ENCODE measurements at regions not wholly inside any gene's neighbourhood (a gene's known extent, or its start where the extent isn't known, plus 50 kb on each side); places are given as distances from the start of the nearest gene placed in this dataset.
"Not testable (repeated sequence)": the region's sequence is repeated elsewhere in the genome, so short reads cannot be mapped to it uniquely, and the experiment has no call there.

DNA sequence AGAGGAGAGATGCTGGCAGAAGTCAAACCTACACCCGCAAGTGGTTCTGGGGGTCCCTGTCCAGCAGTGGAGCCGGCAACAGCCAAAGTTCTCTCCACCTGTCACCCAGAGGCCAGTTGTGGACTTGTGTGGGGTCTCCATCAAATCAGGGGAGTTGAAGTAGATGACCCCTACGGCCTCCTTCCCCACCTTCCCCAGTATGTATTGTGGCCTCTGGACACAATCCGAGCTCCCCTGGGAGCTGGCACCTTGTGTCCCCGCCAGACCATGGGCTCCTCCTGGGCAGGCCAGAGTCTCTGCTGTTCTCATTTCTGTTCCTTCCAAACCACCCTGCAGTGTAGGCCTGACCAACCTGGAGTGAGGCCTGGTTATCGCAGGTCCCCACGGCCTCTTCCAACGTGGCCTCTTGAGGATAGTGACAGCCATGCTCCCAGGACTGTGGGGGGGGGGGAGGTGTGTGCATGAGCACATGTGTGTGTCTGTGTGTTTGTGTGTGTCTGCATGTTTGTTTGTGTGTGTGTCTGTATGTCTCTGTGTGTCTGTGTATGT is 246.4 kb downstream of the MATN1 start:
- DNase-seq: no peak

DNA sequence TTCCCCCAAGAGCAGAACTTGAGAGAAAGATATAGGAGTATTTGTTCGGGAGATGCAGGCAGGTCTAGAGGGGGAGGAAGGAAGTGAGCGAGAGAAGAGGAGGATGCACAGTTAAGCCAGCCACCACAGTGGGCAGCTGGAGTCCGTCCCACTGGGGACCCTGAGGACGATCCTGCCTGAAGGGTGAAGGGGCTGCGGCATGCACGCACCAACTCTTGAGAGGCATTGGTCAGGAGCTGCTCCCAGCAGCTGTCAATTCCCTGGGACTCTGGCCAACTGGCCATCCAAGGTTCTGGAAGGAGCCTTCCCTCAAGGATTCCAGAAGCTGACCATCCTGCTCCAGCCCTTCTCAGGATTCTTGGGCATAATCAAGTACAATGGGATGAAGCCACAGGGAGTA is 246.9 kb downstream of the MATN1 start:
- no peak for DNase-seq

DNA sequence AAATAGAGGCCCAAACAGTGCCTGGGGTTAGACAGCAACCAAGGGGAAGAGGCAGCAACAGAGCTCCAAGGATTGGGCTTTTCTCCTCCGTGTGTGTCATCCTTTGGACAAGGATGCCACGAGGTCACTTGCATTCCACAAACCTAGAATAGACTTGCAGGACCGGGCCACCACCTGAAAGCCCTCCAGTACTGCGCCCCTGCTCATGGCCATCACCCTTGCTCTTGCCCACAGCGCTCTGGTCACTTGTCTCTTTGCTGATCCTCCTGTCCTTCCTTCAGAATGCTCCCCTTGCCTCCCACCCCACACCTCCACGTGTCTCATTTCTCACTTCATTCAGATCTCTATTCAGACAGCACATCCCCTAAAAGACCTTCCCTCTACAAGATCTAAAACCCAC is 247.4 kb downstream of the MATN1 start:
- no peak for DNase-seq

DNA sequence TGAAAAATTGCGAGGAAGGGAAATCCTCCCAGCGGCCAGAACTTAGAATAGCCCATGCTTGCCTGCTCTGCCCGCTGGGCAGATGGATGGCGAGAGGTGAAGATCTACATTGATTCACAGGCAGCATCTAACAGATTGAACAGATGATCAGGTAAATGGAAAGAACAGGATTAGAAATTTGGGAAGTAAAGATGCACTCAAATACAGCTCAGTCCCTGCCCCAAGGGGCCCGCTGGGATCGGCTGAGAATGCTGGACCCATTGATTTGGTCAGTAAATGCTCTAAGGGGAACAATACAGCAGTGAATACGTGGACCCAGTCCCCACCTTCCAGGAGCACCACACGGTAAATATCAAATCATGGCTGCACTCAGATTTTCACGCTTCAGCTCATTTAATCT is 248.2 kb downstream of the MATN1 start:
- no peak for DNase-seq

DNA sequence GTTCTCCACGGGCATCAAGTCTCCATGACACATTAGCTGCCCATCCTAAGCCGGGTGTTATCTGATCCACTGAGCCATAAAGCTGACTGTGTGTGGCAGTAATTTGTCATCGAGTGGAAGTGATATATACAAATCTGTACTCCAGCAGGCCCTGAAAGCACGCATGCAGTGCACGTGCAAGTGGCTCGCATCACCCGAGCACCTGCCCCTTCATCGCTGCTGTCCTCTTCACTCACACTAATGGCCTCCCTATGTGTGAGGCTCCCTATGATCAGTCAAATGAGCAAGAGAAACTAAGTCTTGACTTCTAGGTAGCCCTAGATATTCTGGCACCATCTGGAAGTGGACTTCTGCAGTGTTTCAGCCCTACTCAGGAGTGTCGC is 248.6 kb downstream of the MATN1 start:
- no peak for DNase-seq

DNA sequence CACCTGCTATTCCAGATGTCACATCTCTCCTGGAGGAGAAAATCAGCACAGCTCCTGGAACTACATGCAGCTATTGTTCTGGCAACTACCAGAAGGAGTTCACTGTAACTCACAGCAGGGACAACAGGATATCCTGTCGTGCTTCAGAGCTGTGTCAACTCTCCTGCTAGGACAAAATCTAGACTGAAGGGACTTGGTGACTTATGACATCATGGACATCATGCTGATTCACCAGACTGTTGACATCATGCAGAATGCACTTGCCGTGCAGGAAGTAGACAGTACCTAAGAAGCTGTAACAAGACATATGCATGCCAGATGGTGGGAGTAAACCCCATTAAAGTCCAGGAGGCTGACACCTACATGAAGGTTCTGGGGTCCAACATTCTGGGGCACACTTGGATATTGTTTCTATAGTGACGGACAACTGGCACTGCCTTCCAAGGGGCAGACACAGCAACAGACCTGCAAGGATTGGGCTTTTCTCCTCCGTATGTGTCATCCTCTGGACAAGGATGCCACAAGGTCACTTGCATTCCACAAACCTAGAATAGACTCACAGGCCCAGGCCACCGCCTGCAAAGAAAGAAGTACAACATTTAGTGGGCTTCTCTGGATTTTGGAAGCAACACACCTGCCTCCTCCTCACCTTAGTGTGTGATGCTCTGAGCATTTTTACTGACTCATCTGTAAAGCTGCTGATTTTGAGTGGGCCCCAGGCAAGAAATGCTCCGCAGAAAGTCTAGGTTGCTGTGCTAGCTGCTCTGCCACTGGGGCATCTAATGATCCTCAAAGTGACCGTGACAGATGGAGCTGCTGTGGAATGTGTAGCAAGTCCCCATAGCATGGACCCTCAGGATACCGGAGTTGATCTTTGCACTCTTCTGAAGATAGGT is 249.2 kb downstream of the MATN1 start:
- no peak for DNase-seq

DNA sequence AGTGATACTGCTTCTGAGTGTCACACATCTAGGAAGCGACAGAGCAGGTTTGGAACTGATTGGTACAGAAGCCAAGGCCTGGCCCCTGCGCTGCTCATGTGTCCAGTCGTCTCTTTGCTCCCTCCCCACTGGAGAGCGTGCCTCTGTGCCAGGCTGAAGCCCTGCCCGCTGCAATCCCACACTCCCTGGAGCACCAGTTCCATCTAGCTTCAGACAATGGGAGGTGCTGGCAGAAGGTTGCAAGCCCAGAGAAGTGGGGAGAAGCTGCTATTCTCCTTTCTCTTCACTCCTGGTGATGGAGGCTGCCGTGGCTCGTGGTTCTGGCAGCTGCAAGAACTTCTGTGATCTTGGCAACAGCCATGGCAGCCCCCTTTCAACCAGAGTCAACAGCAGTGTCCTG is 250.9 kb downstream of the MATN1 start:
- DNase-seq: no peak

DNA sequence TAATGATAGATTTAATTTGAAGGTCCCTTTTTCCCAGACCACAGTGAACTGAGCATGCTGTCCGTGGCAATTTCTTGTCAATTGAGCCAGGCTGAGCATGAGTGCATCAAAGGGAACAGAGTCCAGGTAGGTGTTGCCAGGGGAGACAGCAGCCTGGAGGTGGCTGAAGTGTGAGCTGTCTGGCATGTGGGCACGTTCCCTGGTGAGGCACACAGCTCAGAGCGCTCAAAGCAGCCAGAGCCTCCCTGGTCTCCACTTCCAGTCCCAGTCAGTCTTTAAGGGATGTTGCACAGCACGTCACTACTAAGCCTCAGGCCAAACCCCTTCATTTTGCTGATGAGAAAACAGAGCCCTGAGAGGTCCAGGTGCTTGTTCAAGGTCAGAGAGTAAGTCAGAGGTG is 251.4 kb downstream of the MATN1 start:
- no peak for DNase-seq

DNA sequence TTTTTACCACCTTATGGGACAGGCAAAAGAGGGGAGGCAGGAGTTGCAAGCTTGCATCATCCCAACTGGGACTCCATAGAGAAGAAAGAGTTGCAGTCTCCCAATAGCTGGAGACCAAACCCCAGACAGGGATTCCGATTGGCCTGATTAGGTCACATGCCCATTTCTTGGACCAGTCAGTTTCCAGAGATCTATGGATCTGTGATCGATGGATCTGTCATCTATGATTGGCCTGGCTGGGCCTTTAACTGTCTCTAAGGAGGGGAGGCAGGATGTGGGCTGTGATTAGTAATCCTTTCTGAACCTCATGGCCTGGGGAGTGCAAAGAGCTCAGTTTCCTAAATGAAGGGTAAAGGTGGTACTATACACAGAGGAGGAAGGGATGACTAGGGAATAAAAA is 252.1 kb downstream of the MATN1 start:
- peak; percentile 6 for DNase-seq

DNA sequence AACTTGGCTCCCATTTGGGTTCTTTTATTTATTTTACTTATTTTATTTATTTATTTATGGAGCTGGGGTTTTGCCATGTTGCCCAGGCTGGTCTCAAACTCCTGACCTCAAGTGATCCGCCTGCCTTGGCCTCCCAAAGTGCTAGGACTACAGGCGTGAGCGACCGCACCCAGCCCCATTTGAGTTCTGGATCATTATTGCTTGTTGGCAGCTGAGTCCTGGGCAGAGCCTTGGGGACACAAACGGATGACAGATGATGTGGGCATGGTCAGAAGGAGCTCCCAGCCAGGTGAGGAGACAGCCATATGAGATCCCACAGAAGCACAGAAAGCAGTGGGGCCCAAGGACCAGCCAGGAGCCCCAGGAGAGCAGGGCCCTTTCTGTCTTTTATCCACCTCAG is 254.0 kb downstream of the MATN1 start:
- no peak for DNase-seq

DNA sequence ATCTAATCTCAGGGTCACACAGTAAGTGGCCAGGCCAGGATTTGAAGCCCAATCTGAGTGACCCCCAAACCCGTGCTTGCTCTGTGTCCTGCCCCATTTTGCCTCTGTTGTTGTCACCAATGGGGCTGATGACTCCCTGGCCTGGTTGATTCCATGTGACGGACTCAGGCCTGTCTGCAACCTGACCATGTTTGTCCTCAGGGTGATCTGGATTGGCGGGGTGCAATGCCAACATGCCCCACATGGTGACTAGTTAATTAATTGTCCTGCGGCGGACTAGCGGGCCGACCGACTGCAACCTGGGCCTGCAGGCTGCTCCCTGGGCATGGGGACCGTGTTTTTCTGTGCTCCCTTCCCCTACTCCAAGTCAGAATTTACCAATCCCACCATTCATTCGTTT is 256.3 kb downstream of the MATN1 start:
- no peak for DNase-seq

DNA sequence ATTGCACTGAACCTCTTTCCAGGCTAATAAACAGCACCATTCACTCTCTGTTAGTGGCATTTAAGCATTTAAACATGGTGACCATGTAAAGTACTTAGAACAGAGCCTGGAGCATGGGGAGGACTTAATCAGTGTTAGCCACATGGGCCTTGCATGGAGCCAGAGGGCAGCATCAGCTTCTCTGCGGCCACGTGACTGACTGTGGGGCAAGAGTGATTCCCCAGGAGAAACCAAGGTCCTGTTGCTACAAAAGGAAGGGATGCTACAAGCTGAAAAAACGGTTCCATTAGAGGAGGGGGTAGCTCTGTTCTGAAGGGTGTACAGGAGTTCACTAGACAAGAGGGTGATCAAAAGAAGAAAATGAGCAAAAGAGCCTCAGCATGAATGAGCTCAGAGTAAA is 256.8 kb downstream of the MATN1 start:
- DNase-seq: no peak

DNA sequence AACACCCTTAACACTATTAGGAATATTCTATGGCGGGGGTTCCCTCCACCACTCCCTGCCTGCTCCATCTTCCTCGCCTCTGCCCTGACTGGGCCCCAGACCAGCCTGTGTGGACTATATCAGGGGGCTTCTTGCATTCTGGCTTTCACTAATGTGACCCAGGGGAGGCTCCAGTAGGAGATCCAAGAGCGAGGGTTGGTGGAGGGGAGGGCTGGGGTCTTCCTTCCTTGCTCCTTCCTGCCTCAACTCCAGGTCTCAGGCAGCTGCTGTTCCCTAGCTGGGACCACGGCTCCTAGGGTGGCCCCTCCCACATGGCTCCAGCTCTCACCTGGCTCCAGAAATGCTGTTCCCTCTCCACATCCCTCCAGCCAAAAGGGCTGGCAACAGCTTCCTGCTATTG is 257.4 kb downstream of the MATN1 start:
- DNase-seq: no peak

DNA sequence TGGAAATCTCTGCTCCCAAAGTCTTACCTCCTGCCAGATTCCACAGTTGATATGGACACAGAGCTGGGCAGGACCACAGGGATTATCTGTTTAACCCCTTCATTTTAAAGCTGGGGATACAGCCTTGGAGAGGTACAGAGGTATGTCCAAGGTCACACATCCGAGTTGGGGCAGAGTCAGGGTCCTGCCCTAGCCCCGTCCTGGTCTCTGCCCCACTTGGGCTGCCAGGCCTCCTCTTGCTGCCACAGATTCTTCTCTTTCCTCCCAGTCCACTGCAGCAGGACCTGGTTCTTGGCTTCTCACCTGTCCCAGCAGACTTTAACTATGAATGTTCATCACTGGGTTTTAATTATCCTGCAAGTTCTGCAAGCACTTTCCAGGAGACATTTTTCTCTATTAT is 258.3 kb downstream of the MATN1 start:
- no peak for DNase-seq

DNA sequence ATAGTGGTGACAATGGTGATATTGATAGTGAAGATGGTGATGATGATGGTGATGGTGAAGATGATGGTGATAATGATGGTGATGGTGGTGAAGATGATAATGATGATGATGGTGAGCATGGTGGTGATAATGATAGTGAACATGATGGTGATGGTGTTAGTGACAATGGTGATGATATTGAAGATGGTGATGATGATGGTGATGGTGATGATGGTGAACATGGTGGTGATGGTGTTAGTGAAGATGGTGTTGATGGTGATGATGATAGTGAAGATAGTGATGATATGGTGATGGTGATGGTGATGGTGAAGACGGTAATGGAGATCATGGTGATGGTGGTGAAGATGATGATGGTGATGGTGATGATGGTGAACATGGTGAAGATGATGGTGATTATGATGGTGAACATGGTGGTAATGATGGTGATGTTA is 259.2 kb downstream of the MATN1 start:
- no peak for DNase-seq

DNA sequence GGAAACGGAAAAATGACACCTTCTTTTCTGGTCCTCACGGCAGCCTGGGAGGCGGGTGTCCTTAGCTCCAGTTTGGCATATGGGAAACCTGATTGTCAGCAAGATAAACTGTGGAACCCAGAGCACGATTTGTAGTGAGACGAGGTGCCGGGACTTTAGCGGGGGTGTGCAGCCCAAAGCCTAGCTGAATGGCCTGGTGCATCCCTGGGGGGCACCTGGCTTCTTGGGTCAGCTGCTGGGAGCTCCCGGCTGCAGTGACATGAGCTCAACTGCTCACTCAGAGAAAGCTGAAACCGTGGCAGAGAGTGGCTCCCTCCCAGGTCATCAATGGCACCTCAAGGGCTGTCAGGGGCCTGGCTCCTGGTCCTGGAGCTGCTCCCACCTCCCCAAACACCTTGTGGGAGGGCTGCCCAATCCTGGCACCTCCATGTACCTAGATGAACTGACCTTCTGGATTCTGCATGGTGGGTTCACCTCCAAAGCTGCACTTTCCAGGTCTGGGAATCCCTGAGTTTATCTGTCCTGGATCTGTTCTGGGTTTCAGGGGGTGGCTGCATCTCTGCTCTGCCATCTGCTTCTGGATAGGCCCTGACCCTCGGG is 260.5 kb downstream of the MATN1 start:
- no peak for DNase-seq

DNA sequence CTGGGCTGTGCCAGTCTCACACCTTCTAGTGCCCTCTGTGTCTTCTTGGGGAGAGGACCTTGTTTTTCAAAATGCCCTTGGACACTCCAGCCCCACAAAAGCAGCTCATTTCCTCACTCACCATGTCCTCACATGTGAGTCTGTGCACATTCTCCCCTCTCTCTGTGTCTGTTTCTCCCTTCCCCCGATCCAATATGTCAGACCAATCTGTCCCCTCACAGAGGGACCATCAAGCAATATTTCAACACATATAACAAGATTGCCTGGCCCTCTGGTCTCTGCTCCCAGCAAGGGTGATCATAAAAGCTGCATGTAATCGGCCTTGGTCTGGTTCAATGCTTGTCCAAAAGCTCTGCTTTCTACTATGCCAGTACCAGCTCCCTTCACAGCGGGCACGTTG is 261.2 kb downstream of the MATN1 start:
- DNase-seq: no peak

DNA sequence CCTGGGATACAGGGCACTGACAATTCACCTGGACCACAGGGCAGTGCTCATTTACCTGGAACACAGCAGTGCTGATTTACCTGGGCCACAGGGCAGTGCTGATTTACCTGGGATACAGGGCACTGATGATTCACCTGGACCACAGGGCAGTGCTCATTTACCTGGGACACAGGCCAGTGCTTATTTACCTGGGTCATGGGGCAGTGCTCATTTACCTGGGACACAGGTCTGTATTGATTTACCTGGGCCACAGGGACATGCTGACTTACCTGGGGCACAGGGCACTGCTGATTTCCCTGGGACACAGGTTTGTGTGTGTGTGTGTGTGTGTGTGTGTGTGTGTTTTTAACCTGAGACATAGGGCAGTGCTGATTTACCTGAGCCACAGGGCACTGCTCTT is 261.7 kb downstream of the MATN1 start:
- no peak for DNase-seq

DNA sequence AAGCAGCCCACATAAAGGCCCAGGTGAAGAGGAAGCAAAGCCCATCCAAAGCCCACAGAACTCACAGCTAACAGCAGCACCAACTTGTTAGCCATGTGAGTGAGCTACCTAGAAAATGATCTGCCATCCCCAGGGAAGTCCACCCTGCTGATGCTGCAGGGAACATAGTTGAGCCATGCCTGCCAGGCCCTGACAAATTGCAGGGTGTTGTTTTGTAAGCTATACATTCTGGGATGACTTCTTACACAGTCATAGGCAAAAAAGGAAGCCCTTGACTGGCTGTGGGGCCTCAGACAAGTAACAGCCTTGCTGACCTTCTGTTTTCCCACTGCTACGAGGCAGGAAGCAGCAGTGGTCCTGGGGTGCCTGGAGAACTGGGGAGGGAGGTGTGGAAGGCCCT is 262.7 kb downstream of the MATN1 start:
- DNase-seq: no peak

DNA sequence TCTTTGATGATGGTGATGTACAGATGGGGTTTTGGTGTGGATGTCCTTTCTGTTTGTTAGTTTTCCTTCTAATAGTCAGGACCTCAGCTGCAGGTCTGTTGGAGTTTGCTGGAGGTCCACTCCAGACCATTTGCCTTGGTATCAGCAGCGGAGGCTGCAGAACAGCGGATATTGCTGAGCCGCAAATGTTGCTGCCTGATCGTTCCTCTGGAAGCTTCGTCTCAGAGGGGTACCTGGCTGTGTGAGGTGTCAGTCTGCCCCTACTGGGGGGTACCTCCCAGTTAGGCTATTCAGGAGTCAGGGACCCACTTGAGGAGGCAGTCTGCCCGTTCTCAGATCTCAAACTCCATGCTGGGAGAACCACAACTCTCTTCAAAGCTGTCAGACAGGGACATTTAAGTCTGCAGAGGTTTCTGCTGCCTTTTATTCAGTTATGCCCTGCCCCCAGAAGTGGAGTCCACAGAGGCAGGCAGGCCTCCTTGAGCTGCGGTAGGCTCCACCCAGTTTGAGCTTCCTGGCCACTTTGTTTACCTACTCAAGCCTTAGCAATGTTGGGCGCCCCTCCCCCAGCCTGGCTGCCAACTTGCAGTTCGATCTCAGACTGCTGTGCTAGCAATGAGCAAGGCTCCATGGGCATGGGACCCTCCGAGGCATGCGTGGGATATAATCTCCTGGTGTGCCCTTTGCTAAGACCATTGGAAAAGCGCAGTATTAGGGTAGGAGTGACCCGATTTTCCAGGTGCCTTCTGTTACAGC is 264.5 kb downstream of the MATN1 start:
- DNase-seq: not testable (repeated sequence)

DNA sequence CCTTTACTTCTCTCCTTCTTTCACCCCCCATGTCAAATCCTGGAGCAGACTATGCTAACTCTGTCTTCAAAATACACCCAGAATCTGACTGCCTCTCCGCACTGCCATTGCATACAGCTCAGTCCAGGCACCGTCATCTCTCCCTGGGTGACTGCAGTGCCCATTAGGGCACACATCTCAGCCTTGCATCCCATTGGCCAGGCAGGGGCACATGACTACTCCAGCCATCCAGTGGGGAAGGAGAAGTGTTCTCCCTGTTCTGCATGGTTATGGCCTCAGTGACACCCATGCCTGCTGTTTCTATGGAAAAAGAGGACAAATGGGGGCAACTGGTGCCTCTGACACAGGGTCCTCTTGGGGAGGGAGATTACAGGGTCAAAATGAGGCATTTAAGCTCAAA is 270.5 kb downstream of the MATN1 start:
- DNase-seq: no peak

DNA sequence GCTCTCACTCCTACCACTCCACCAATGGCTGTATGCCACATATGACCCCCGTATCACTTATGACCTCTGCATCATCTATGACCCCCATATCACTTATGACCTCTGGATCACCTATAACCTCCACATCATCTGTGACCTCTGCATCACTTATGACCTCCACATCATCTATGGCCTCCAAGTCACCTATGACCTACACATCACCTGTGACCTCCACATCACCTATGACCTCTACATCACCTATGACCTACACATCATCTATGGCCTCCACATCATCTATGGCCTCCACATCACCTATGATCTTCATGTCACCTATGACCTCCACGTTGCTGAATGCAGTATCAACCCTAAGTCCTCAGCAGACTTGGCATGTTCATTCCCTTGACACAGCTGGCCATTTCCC is 271.2 kb downstream of the MATN1 start:
- no peak for DNase-seq

DNA sequence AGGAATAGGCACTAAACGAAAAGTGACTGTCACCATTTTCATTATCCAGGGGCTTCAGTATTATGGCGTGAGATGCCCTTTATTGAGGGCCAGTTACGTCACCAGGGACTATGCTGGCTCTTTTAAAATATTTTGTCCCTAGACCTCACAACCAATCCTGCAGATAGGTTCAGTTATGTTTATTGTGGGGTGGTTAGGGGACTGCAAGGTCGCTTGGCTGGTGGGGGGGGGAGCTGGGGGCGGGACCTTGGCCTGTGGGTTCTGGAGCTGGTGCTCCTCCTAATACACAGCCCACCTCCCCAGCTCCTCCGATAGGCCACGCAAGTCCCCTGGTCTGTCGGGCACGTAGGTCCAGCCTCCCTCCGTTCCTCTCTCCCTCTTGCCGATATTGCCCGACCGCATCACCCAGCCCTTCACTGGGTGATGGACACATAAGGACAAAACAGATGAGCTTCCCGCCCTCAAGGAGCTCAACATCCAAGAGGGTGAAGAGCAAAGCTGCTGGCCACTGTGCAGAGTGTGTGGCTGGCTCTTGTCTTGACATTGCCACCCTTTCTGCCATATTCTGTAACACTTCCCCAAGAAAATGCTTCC is 271.8 kb downstream of the MATN1 start:
- no peak for DNase-seq
